ENCODE measurements at regions not wholly inside any gene's neighbourhood (a gene's known extent, or its start where the extent isn't known, plus 50 kb on each side); places are given as distances from the start of the nearest gene placed in this dataset.

DNA sequence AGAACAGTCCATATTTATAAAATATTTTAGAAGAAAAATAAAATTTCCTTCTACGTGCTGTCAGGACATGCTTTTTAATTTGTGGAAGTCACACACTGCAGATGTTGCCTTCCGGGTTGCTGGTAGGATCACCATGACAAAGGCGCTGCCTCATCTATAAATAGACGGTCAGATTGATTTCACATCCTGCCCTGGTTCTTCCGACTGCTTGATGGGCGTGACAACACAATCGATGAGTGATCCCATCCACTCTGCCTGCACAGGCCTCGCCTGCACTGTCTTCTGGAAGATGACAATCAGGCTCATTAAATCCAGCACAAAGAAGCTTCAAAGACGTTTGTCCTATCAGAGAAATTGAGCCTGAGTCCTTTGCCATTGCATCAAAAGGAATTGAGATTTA is 318.9 kb upstream of the TRIB2 start:
- Histone ChIP-seq H3K9me2 (replicated peaks; ENCODE audit: control insufficient read depth, low read length) (no peaks in the 10 kb centered on the region), H3K79me2 (ENCODE audit: control insufficient read depth, low read length) (no peaks in the 10 kb centered on the region), H3K27ac (ENCODE audit: low read depth, low read length) (no peak overlapping the region), H3F3A (ENCODE audit: control insufficient read depth, insufficient read depth) (no peaks in the 10 kb centered on the region), H3K9me3 (ENCODE audit: control insufficient read depth, insufficient read depth, low read length) (peaks cover 4% of the 10 kb centered on the region; the same call in 1 of the 2 replicates), H3K4me1 (ENCODE audit: control insufficient read depth, low read length) (no peaks in the 10 kb centered on the region), H3K36me3 (ENCODE audit: control insufficient read depth, low read length) (no peaks in the 10 kb centered on the region), H3K27me3 (ENCODE audit: control insufficient read depth, low read length) (no peaks in the 10 kb centered on the region), H4K20me1 (ENCODE audit: control insufficient read depth, insufficient read depth, low read depth, low read length) (no peaks in the 10 kb centered on the region), H3K4me3 (ENCODE audit: low read length) (no peak overlapping the region), H3K4me2 (ENCODE audit: low read length) (no peak overlapping the region)
- TF ChIP-seq, protein P1, sequence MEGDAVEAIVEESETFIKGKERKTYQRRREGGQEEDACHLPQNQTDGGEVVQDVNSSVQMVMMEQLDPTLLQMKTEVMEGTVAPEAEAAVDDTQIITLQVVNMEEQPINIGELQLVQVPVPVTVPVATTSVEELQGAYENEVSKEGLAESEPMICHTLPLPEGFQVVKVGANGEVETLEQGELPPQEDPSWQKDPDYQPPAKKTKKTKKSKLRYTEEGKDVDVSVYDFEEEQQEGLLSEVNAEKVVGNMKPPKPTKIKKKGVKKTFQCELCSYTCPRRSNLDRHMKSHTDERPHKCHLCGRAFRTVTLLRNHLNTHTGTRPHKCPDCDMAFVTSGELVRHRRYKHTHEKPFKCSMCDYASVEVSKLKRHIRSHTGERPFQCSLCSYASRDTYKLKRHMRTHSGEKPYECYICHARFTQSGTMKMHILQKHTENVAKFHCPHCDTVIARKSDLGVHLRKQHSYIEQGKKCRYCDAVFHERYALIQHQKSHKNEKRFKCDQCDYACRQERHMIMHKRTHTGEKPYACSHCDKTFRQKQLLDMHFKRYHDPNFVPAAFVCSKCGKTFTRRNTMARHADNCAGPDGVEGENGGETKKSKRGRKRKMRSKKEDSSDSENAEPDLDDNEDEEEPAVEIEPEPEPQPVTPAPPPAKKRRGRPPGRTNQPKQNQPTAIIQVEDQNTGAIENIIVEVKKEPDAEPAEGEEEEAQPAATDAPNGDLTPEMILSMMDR (IDR thresholded peaks at IDR 0.05; ENCODE audit: low read depth, low read length, poor library complexity, severe bottlenecking), result no peak
- TF ChIP-seq EZH2phosphoT487 (IDR thresholded peaks at IDR 0.05; ENCODE audit: borderline replicate concordance, low read length), result no peak

DNA sequence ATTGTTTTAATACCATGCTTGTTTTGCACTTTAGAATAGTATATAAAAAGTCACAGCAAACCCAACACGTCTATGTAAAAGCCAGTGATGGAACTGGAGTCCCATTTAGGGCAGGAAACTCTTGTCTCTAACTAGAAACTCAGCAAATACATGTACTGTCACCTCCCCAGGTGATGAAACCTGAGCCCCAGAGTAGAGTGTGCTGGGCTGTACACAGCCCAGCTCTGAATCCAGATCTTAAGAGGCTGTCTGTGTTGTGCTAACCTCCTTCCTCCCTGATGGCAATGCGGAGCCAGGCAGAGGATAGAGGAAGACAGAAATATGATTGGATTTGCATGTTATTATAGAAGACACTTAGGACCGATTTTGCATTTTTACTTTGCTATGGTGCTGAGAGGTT is 317.5 kb upstream of the TRIB2 start:
- no peak for TF ChIP-seq EZH2phosphoT487 (IDR thresholded peaks at IDR 0.05; ENCODE audit: borderline replicate concordance, low read length)
- TF ChIP-seq, protein P1 (IDR thresholded peaks at IDR 0.05; ENCODE audit: low read depth, low read length, poor library complexity, severe bottlenecking), result no peak
- H3K9me3 ChIP-seq (ENCODE audit: control insufficient read depth, insufficient read depth, low read length), result peaks cover 13% of the 10 kb centered on the region; the same call in 1 of the 2 replicates
- H3K27me3 ChIP-seq (ENCODE audit: control insufficient read depth, low read length), result no peaks in the 10 kb centered on the region
- H3K79me2 ChIP-seq (ENCODE audit: control insufficient read depth, low read length), result no peaks in the 10 kb centered on the region
- H4K20me1 ChIP-seq (ENCODE audit: control insufficient read depth, insufficient read depth, low read depth, low read length), result no peaks in the 10 kb centered on the region
- no peaks in the 10 kb centered on the region for H3K4me1 ChIP-seq (ENCODE audit: control insufficient read depth, low read length)
- H3K36me3 ChIP-seq (ENCODE audit: control insufficient read depth, low read length), result no peaks in the 10 kb centered on the region
- H3K9me2 ChIP-seq (replicated peaks; ENCODE audit: control insufficient read depth, low read length), result no peaks in the 10 kb centered on the region
- no peaks in the 10 kb centered on the region for H3F3A ChIP-seq (ENCODE audit: control insufficient read depth, insufficient read depth)
- no peak overlapping the region for H3K27ac ChIP-seq (ENCODE audit: low read depth, low read length)
- no peak overlapping the region for H3K4me3 ChIP-seq (ENCODE audit: low read length)
- H3K4me2 ChIP-seq (ENCODE audit: low read length), result no peak overlapping the region

DNA sequence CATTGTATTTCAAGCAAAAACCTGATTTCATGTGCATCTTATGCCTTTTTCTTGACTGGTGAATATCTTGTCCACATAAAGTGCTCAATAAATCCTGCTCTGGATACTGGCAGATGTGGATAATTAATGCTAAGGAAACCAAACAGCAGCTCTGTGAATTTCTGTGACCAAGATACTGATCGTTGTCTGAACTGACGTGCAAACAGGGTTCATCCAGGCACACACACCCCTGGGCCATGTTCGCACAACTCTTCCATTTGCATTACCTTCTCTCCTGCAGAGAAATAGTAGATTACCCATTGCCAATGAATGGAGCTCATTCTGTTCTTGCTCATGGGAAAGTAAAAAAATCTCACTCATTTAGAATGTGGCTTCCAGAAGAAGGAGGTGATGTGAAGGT is 316.2 kb upstream of the TRIB2 start:
- Histone ChIP-seq H3K79me2 (ENCODE audit: control insufficient read depth, low read length) (no peaks in the 10 kb centered on the region), H3K9me2 (replicated peaks; ENCODE audit: control insufficient read depth, low read length) (no peaks in the 10 kb centered on the region), H3K9me3 (ENCODE audit: control insufficient read depth, insufficient read depth, low read length) (peaks cover 13% of the 10 kb centered on the region; the same call in 1 of the 2 replicates), H4K20me1 (ENCODE audit: control insufficient read depth, insufficient read depth, low read depth, low read length) (no peaks in the 10 kb centered on the region), H3K4me2 (ENCODE audit: low read length) (no peak overlapping the region), H3K36me3 (ENCODE audit: control insufficient read depth, low read length) (no peaks in the 10 kb centered on the region), H3K27ac (ENCODE audit: low read depth, low read length) (no peak overlapping the region), H3K27me3 (ENCODE audit: control insufficient read depth, low read length) (no peaks in the 10 kb centered on the region), H3K4me1 (ENCODE audit: control insufficient read depth, low read length) (no peaks in the 10 kb centered on the region), H3F3A (ENCODE audit: control insufficient read depth, insufficient read depth) (no peaks in the 10 kb centered on the region), H3K4me3 (ENCODE audit: low read length) (no peak overlapping the region)
- TF ChIP-seq, protein P1 (IDR thresholded peaks at IDR 0.05; ENCODE audit: low read depth, low read length, poor library complexity, severe bottlenecking), result no peak
- no peak for TF ChIP-seq EZH2phosphoT487 (IDR thresholded peaks at IDR 0.05; ENCODE audit: borderline replicate concordance, low read length)
